Right lobe of liver (tissue), 4 donors: ENCODE measurements at regions not wholly inside any gene's neighbourhood (a gene's known extent, or its start where the extent isn't known, plus 50 kb on each side); places are given as distances from the start of the nearest gene placed in this dataset.

Source experiments
- CTCF ChIP-seq, 4 donors: fragments of 200-600 bp in 3 of 4; fragments of 450-650 bp in 1 of 4; IDR thresholded peaks; one replicate each; pipeline versions ENCODE4 v1.5.1 to v1.8.0; 2016 to 2022; ENCODE audit warnings: antibody characterized with exemption in 4 of 4, mild to moderate bottlenecking in 2 of 4
- POLR2A ChIP-seq: fragments of 450-650 bp; IDR thresholded peaks from one replicate; pipeline ENCODE4 v1.6.1; 2017; ENCODE audit warnings: antibody characterized with exemption, mild to moderate bottlenecking
- donor health status: DM: no; HTN: no; CAD: no.
- donor health status: DM: no; HTN: no; CAD: no.
- donor health status: DM: no; HTN: yes; CAD: no.

DNA sequence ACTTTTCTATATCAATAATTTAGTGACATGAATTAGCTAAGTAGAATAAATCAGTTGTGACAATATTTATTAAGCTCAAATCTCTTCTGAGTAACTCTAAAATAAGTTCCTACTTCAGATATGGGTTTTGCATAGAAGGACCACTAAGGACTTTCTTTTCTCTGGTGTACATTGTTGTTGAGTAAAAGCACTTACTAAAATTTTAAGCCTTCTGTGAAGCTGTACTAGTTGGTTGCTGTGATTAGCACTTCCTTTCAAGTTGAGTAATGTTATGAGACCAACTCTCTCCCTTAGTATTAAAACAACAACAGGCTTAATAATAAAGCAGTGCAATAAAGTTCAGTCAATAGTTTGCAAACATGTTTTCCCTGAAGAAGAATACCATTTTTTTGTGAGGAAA is 667.4 kb upstream of the NDST4 start:
- TF ChIP-seq CTCF (IDR thresholded peaks at IDR 0.05) (no peak), POLR2A (no peak)
